GM19438 (cell line): ENCODE measurements at regions not wholly inside any gene's neighbourhood (a gene's known extent, or its start where the extent isn't known, plus 50 kb on each side); places are given as distances from the start of the nearest gene placed in this dataset.
"Not testable (repeated sequence)": the region's sequence is repeated elsewhere in the genome, so short reads cannot be mapped to it uniquely, and the experiment has no call there.

ENCODE experiments used
- ATAC-seq: cut with Tn5 transposase; IDR thresholded peaks from one replicate; pipeline ENCODE4 v1.9.1; 2021; ENCODE audit warnings: low read depth; ENCODE audit not compliant: unreplicated experiment

- not testable (repeated sequence) for ATAC-seq
Observed at GRCh38 chr4:114334363-114334762, 264.2 kb upstream of the UGT8 start.

DNA sequence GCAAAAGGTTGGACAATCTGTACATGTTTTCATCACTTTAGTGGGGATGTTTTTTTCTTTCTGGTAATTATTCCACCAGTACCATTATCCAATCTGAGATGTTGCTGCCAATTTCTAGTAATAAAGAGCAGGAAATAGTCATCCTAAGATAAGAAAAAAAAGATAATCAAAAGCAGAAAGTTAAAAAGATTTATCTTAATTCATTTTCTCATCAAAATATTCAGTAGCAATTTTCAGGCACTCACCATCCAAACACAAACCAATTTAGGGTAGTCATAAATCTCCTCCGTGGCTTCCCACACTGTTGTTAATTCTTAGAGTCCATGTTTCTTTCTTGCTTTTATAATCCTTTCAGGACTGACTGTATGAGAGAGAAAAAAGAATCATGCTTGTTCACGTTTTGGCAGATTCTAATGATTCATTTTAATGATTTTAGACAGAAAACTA is 263.7 kb upstream of the UGT8 start:
- no peak for ATAC-seq

DNA sequence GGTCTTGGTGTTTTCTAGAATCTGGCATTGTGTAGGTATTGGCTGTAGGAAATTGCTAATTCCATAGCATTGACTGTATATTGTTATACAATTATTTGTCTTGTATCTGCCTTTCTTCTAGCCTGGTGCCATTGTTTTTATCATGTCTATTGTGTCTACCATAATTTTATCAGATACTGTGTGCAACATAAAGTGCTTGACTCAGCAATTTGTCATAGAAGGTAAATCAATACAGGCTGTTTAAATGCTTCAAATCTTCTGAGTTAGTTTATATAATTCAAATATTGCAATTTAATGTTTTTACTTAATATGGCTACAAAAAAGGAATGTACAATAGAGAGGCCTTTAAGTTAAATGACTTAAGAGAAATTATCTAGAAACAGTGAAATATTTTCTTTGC is 263.3 kb upstream of the UGT8 start:
- ATAC-seq, result no peak

- no peak for ATAC-seq
Observed at GRCh38 chr4:114343015-114343414, 255.6 kb upstream of the UGT8 start.

GRCh38 chr4:114349543-114350175 is 248.9 kb upstream of the UGT8 start:
- ATAC-seq, result no peak

- ATAC-seq, result no peak
Observed at GRCh38 chr4:114358901-114359300, 239.7 kb upstream of the UGT8 start.

GRCh38 chr4:114361249-114361648 is 237.4 kb upstream of the UGT8 start:
- ATAC-seq, result no peak

GRCh38 chr4:114364857-114365256 is 233.8 kb upstream of the UGT8 start:
- ATAC-seq, result no peak

- no peak for ATAC-seq
Observed at GRCh38 chr4:114365591-114365990, 233.0 kb upstream of the UGT8 start.

GRCh38 chr4:114366368-114366767 is 232.2 kb upstream of the UGT8 start:
- no peak for ATAC-seq

GRCh38 chr4:114368751-114369150 is 229.9 kb upstream of the UGT8 start:
- ATAC-seq, result no peak

GRCh38 chr4:114373508-114373907 is 225.1 kb upstream of the UGT8 start:
- no peak for ATAC-seq

- no peak for ATAC-seq
Observed at GRCh38 chr4:114378305-114378903, 220.2 kb upstream of the UGT8 start.

DNA sequence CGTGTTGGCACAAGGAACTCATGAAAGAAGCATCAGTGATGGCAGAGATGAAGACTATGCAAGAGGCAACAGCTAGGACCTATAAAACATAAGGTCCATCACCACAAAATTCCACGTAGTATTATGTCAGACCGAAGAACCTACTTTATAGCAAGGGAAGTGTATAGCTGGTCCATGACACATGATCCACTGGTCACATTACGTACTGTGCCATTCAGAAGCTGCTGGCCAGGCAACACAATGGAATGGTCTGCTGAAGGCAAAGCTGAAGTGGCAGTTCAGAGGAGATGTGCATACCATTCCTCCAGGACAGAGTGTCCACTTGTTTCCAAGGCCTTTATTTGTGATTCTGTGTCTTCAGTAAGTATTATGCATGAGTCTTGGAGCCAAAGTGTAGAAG is 215.5 kb upstream of the UGT8 start:
- ATAC-seq, result no peak

DNA sequence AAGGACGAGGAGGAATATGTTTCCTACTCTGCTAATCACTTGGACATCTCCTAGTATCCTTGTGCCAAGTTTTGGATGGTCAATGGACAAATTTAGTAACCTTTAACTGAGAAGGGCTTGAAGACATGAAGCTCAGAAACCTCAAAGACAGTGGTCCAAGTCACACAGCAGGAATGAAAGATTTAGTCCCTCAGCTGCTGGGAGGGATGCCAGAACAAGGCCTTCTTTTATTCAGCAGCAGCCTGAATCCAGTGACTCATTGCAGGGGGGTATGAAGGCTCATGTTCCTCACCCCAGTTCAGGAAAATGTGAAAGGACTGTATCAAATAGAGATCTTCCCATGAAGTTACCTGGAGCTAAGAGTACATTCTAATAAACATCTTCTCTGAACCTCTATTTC is 214.9 kb upstream of the UGT8 start:
- no peak for ATAC-seq

DNA sequence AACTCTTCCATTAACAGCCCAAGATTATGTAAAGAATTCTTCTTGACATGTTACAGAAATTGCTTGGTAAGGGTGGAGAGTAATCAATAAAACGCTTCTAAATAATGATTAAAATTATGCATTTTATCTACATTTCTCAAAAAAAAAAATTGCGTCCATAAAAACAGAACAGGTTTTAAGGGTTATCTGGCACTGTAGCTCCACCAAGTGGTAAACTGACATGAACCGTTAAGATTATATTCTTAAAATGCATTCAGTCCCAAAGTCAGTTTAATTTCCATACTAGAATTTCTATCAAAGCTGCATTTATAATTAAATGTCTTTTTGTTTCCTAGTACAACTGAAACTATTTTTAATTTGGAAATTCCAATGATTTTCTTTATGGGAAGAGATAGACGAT is 214.0 kb upstream of the UGT8 start:
- ATAC-seq, result no peak

DNA sequence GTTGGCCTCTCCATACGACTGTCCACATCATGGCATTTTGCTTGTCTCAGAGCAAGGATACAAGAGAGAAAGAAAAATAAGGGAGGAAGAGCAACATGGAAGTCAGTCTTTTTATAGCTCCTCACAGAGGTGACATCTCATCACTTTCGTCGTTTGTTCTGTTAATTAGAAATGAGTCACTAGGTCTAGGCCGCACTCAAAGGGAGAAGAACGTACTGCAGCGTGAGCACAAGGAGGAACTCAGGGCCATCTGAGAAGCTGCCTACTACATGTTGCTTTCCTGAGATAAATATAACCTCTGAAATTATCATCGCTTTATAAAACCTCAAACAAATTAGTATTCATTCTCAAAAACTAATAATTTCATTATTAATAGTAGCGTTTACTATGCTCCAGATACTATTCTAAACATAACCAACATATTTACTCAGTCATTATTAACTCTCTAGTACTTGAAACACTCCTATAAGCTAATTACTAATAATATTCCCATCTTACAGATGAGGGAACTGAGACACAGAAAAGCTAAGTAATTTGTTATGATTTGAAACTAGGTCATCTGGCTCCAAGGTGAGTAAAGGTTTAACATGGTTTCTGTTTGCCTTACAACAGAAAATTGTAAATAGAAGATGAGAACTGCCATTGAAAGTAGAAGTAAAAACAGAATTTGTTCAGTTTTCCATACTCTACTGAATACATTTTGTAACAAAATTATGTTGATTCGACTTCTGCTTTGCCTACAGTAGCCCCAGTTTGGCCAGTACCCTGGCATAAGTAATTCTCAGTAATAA is 213.2 kb upstream of the UGT8 start:
- ATAC-seq, result no peak

DNA sequence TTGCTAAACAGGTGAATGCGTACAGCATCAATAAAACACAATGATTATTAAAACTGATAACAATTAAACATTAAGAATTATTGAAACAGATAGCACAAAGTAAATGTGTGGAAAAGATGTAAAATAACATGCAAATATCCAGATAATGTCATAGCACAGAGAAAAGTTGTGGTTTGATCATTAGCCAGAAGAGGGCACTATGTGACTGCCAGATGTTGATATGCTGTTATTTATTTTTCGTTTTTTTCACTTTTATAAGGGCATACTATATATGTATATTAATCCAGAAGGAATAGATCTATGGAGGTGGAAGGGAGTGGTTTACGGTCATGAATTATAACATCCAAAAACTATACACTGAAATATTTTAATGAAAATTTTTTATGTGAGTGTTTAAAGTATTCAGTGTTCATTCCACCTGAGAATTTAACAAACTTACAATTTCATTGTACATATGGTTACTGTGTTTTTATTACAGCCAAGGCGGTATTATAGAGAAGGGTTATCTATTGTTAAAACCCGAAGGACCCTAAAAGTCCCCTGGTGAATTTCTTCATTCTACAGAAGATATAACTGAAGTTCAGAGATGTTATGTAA is 211.9 kb upstream of the UGT8 start:
- no peak for ATAC-seq

GRCh38 chr4:114389070-114389685 is 209.4 kb upstream of the UGT8 start:
- ATAC-seq, result no peak

- ATAC-seq, result no peak
Observed at GRCh38 chr4:114393295-114394038, 205.1 kb upstream of the UGT8 start.
